ENCODE measurements at regions not wholly inside any gene's neighbourhood (a gene's known extent, or its start where the extent isn't known, plus 50 kb on each side); places are given as distances from the start of the nearest gene placed in this dataset.

DNA sequence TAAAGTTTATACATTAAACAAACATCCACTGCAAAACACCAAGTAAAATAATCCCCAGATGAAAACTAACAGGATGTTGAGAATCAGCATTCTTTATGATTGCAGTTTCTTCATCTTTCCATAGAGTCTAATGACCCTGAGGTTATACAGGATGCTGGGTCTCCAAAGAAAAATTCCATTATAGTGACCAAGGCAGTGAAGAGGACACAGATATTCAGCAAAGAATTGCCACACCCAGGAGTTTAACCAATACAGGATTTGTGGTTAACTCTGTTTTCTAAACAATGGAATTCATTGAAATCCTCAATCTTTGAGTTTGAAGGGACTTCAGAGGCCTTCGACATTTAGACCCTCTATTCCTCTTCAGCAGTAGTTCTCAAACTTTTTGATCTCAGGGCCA is 76.2 kb upstream of the ESX1 start:
- Histone ChIP-seq H3K4me3 (no peak overlapping the region), H3K27ac (no peak overlapping the region), H3K4me1 (no peaks in the 10 kb centered on the region), H3K36me3 (no peaks in the 10 kb centered on the region), H3K27me3 (no peaks in the 10 kb centered on the region), H3K9me3 (no peaks in the 10 kb centered on the region)
- TF ChIP-seq POLR2A (IDR thresholded peaks at IDR 0.05) (no peak), CTCF (IDR thresholded peaks at IDR 0.05) (no peak)
- no peak for DNase-seq

- no peak overlapping the region for H3K4me3 ChIP-seq
- no peaks in the 10 kb centered on the region for H3K4me1 ChIP-seq
- H3K36me3 ChIP-seq, result no peaks in the 10 kb centered on the region
- H3K9me3 ChIP-seq, result no peaks in the 10 kb centered on the region
- H3K27ac ChIP-seq, result no peak overlapping the region
- no peak for DNase-seq
- TF ChIP-seq CTCF (IDR thresholded peaks at IDR 0.05), result no peak
- TF ChIP-seq POLR2A (IDR thresholded peaks at IDR 0.05), result no peak
- no peaks in the 10 kb centered on the region for H3K27me3 ChIP-seq
These were observed 75.0 kb upstream of the ESX1 start for GRCh38 chrX:104329731-104330130.

DNA sequence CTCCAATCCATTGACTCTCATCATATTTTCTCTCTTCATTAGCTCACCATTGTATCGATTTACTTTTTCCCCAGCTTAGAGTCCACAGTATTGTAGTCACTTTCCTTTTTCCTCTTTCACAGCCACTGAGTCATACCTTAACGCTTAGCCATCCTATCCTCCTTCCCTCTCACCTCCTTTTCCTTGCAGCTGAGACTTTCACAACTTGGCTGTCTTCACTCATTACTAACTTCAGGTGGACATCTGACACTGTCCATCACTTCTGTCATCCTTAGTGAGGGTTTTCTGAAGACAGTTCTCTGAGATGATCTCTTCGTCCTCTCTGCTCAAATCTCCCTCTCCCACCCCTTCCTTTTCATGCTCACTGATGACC is 70.5 kb upstream of the ESX1 start:
- Histone ChIP-seq H3K4me3 (no peak overlapping the region), H3K27ac (no peak overlapping the region), H3K27me3 (no peaks in the 10 kb centered on the region), H3K9me3 (no peaks in the 10 kb centered on the region), H3K36me3 (no peaks in the 10 kb centered on the region), H3K4me1 (no peaks in the 10 kb centered on the region)
- no peak for DNase-seq
- no peak for TF ChIP-seq CTCF (IDR thresholded peaks at IDR 0.05)
- no peak for TF ChIP-seq POLR2A (IDR thresholded peaks at IDR 0.05)

GRCh38 chrX:104324461-104325212 is 69.9 kb upstream of the ESX1 start:
- H3K36me3 ChIP-seq, result no peaks in the 10 kb centered on the region
- H3K27ac ChIP-seq, result no peak overlapping the region
- no peaks in the 10 kb centered on the region for H3K27me3 ChIP-seq
- H3K9me3 ChIP-seq, result no peaks in the 10 kb centered on the region
- H3K4me1 ChIP-seq, result no peaks in the 10 kb centered on the region
- TF ChIP-seq CTCF (IDR thresholded peaks at IDR 0.05) (no peak), POLR2A (IDR thresholded peaks at IDR 0.05) (no peak)
- no peak overlapping the region for H3K4me3 ChIP-seq
- DNase-seq, result no peak

GRCh38 chrX:104319346-104319745 is 64.6 kb upstream of the ESX1 start:
- TF ChIP-seq CTCF (IDR thresholded peaks at IDR 0.05) (no peak), POLR2A (IDR thresholded peaks at IDR 0.05) (no peak)
- Histone ChIP-seq H3K4me1 (no peaks in the 10 kb centered on the region), H3K9me3 (no peaks in the 10 kb centered on the region), H3K4me3 (no peak overlapping the region), H3K36me3 (no peaks in the 10 kb centered on the region), H3K27ac (no peak overlapping the region), H3K27me3 (no peaks in the 10 kb centered on the region)
- no peak for DNase-seq

Data from Peyer's patch (tissue), 4 donors.